SU-DHL-6 (cell line): ENCODE measurements at regions not wholly inside any gene's neighbourhood (a gene's known extent, or its start where the extent isn't known, plus 50 kb on each side); places are given as distances from the start of the nearest gene placed in this dataset.

ENCODE experiments used
- H2AFZ ChIP-seq: fragments of 200-600 bp; sonication (generic); 2 replicates; pipeline ENCODE4 v1.6.1; 2014; ENCODE audit warnings: low read depth, mild to moderate bottlenecking, moderate library complexity, mixed read lengths, antibody characterized with exemption, low read length; ENCODE audit not compliant: severe bottlenecking
- H3F3A ChIP-seq: fragments of 200-600 bp; shearing (Covaris generic); 2 replicates; pipeline ENCODE4 v1.6.0; 2016; ENCODE audit warnings: antibody characterized with exemption, mild to moderate bottlenecking; ENCODE audit not compliant: insufficient read depth
- H3K27ac ChIP-seq: fragments of 200-600 bp; sonication (generic); 2 replicates; pipeline ENCODE4 v1.5.1; 2016; ENCODE audit warnings: low read depth, mild to moderate bottlenecking, low read length, moderate library complexity, mixed read lengths
- H3K27me3 ChIP-seq: fragments of 200-600 bp; sonication (generic), shearing (Covaris generic); 2 replicates; pipeline ENCODE4 v1.6.0; 2014; ENCODE audit warnings: mild to moderate bottlenecking, low read length
- H3K36me3 ChIP-seq: fragments of 200-600 bp; sonication (generic); 2 replicates; pipeline ENCODE4 v1.6.1; 2014; ENCODE audit warnings: mild to moderate bottlenecking, low read length, mixed read lengths
- H3K4me2 ChIP-seq: fragments of 300-600, 200-600 bp; shearing (Covaris generic), sonication (generic); 2 replicates; pipeline ENCODE4 v1.6.0; 2014; ENCODE audit warnings: low read length, low read depth, mild to moderate bottlenecking; ENCODE audit not compliant: poor library complexity, severe bottlenecking
- H3K4me3 ChIP-seq: fragments of 200-600 bp; sonication (generic); 2 replicates; pipeline ENCODE4 v1.5.1; 2014; ENCODE audit warnings: antibody characterized with exemption, low read length, mild to moderate bottlenecking, mixed read lengths; ENCODE audit not compliant: insufficient read depth, poor library complexity, severe bottlenecking
- H3K79me2 ChIP-seq: fragments of 200-600 bp; sonication (generic); 2 replicates; pipeline ENCODE4 v1.6.1; 2014; ENCODE audit warnings: mild to moderate bottlenecking, low read length, moderate library complexity; ENCODE audit not compliant: insufficient read depth
- H3K9ac ChIP-seq: fragments of 200-600 bp; sonication (generic); 2 replicates; pipeline ENCODE4 v1.7.0; 2014; ENCODE audit warnings: mild to moderate bottlenecking, low read length
- H3K9me2 ChIP-seq: fragments of 200-600 bp; sonication (generic); replicated peaks from 2 replicates; pipeline ENCODE4 v1.6.1; 2014; ENCODE audit warnings: low read length; ENCODE audit not compliant: insufficient read depth
- H3K9me3 ChIP-seq: fragments of 200-600 bp; sonication (generic); 2 replicates; pipeline ENCODE4 v1.6.1; 2014; ENCODE audit warnings: low read length, mixed read lengths; ENCODE audit not compliant: insufficient read depth
- H4K20me1 ChIP-seq: fragments of 200-600 bp; sonication (generic); 2 replicates; pipeline ENCODE4 v1.6.1; 2014; ENCODE audit warnings: low read depth, mild to moderate bottlenecking, antibody characterized with exemption, low read length, moderate library complexity, mixed read lengths
- EZH2phosphoT487 ChIP-seq: fragments of 200-600 bp; sonication (generic), shearing (Covaris generic); conservative IDR thresholded peaks from 2 replicates; pipeline ENCODE4 v1.6.1; 2018; ENCODE audit warnings: mild to moderate bottlenecking, antibody characterized with exemption, low read length, moderate library complexity, mixed read lengths
- TF ChIP-seq, protein P1 (sequence below): fragments of 200-600 bp; sonication (generic); IDR thresholded peaks from one replicate; pipeline ENCODE4 v1.5.1; 2017; ENCODE audit warnings: antibody characterized with exemption, mild to moderate bottlenecking, low read length, moderate library complexity; ENCODE audit not compliant: insufficient read depth, poor library complexity, severe bottlenecking

DNA sequence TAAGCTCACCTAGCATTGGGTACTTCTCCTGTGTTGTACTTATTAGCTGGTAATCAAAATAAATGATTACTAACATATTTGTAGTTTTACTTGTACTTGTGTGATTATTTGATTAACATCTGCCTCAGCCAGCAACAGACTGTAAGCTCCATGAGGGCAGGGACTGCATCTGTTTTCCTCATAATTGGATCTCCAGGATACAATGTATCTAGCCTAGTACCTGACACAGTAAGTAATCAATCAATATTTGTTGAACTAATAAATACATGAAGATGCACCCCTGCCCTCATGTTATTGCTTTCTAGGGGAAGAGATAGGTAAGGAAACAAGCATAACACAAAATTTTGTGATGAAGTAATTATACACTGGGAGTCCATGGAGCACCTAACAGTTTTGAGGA, 101.5 kb downstream of the TENT5C start:
- Histone ChIP-seq H3K9me2 (no peaks in the 10 kb centered on the region), H2AFZ (no peak overlapping the region), H3K9me3 (no peaks in the 10 kb centered on the region), H3K27ac (no peak overlapping the region), H3K4me2 (no peak overlapping the region), H3K4me3 (no peak overlapping the region), H3F3A (no peaks in the 10 kb centered on the region), H3K27me3 (no peaks in the 10 kb centered on the region), H3K9ac (no peak overlapping the region), H3K36me3 (no peaks in the 10 kb centered on the region), H3K79me2 (no peaks in the 10 kb centered on the region), H4K20me1 (no peaks in the 10 kb centered on the region)
- no peak for TF ChIP-seq EZH2phosphoT487
- TF ChIP-seq, protein P1, sequence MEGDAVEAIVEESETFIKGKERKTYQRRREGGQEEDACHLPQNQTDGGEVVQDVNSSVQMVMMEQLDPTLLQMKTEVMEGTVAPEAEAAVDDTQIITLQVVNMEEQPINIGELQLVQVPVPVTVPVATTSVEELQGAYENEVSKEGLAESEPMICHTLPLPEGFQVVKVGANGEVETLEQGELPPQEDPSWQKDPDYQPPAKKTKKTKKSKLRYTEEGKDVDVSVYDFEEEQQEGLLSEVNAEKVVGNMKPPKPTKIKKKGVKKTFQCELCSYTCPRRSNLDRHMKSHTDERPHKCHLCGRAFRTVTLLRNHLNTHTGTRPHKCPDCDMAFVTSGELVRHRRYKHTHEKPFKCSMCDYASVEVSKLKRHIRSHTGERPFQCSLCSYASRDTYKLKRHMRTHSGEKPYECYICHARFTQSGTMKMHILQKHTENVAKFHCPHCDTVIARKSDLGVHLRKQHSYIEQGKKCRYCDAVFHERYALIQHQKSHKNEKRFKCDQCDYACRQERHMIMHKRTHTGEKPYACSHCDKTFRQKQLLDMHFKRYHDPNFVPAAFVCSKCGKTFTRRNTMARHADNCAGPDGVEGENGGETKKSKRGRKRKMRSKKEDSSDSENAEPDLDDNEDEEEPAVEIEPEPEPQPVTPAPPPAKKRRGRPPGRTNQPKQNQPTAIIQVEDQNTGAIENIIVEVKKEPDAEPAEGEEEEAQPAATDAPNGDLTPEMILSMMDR = no peak

DNA sequence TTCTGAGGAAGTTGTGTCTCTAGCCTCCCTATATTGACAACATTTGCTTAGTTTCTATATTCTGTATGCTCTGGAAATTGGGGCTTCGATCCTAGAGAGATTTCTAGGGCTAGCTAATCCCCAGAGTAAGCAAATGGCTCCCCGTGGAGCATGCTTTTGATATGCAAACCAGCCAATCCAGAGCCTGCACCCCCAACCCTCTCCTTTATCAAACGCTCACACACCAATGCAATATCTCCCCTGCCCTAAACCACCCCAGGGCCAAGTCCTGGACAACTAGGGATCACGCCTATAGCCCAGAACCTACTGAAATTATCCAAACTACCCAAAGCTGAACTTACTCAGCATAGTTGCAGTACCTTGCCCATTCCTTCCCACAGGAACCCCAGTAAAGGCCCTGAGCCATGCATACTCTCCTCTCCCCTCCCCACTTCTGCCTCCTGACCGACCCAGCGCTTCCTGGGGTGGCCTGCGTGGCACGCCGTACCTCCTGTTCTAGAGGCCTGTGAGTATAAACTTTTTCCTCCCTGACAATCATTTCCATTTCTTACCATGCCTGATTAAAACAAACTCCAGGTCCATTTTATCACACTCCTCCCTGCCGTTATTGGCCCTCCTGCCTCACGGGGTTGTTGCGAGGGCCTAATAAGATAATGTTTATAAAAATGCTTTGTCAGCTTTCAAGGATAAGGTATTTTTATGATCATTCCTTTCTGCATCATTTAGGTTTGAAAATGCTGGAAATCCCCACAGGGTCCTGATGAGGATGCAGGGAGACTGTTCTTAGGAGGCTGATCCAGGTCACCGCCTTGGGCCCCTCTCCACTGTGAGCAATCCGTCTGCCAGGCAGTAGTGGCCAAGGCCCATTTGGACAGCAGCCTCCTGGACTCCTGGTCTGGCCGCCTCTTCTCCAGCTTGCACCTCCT, 102.7 kb downstream of the TENT5C start:
- Histone ChIP-seq H3F3A (no peaks in the 10 kb centered on the region), H3K4me2 (no peak overlapping the region), H2AFZ (no peak overlapping the region), H3K9ac (no peak overlapping the region), H4K20me1 (no peaks in the 10 kb centered on the region), H3K36me3 (no peaks in the 10 kb centered on the region), H3K4me3 (no peak overlapping the region), H3K79me2 (no peaks in the 10 kb centered on the region), H3K27ac (no peak overlapping the region), H3K9me3 (no peaks in the 10 kb centered on the region), H3K27me3 (no peaks in the 10 kb centered on the region), H3K9me2 (no peaks in the 10 kb centered on the region)
- TF ChIP-seq, protein P1 = no peak
- no peak for TF ChIP-seq EZH2phosphoT487

DNA sequence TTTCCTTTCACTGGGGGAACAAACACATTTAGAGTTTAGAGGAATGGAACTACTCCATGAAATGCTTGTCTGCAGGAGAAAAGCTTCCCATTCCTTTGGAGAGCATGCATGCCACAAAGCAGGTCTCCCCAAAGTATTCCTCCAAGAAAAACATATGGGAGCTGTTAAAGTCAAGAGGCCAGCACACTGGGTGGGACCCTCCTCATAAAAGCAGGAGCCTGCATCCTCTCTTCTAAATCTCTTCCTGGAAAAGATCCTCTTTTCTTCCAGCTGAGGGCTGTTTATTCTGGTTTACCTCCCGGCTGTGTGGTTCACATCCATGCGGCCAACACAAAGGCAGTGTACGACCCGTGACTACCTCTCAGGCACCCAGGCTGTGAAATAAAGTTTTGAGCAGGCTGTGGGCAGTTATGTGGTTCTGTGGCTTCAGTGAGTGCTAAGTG, 103.4 kb downstream of the TENT5C start:
- TF ChIP-seq EZH2phosphoT487 = no peak
- TF ChIP-seq, protein P1 = no peak
- H3K9ac ChIP-seq = no peak overlapping the region
- no peaks in the 10 kb centered on the region for H4K20me1 ChIP-seq
- no peaks in the 10 kb centered on the region for H3K9me3 ChIP-seq
- no peaks in the 10 kb centered on the region for H3F3A ChIP-seq
- no peaks in the 10 kb centered on the region for H3K27me3 ChIP-seq
- H3K36me3 ChIP-seq = no peaks in the 10 kb centered on the region
- no peak overlapping the region for H3K4me2 ChIP-seq
- H3K79me2 ChIP-seq = no peaks in the 10 kb centered on the region
- no peak overlapping the region for H3K27ac ChIP-seq
- H3K4me3 ChIP-seq = no peak overlapping the region
- H3K9me2 ChIP-seq = no peaks in the 10 kb centered on the region
- H2AFZ ChIP-seq = no peak overlapping the region
